ENCODE measurements at regions not wholly inside any gene's neighbourhood (a gene's known extent, or its start where the extent isn't known, plus 50 kb on each side); places are given as distances from the start of the nearest gene placed in this dataset.
"Not testable (repeated sequence)": the region's sequence is repeated elsewhere in the genome, so short reads cannot be mapped to it uniquely, and the experiment has no call there.

GRCh38 chr17:63267846-63268245 is 178.3 kb downstream of the CYB561 start:
- DNase-seq, result no peak

GRCh38 chr17:63268827-63269226 is 177.3 kb downstream of the CYB561 start:
- no peak for DNase-seq

- no peak for DNase-seq
These were observed 175.5 kb downstream of the CYB561 start for GRCh38 chr17:63270610-63271009.

- no peak for DNase-seq
These were observed 172.0 kb downstream of the CYB561 start for GRCh38 chr17:63274146-63274545.

GRCh38 chr17:63275318-63275970 is 170.7 kb downstream of the CYB561 start:
- DNase-seq, result peak; percentile 41 to 53

- peak; percentile 28 to 29 for DNase-seq
These were observed 169.9 kb downstream of the CYB561 start for GRCh38 chr17:63275971-63276745.

GRCh38 chr17:63276821-63277220 is 169.3 kb downstream of the CYB561 start:
- DNase-seq, result no peak

- no peak for DNase-seq
These were observed 168.5 kb downstream of the CYB561 start for GRCh38 chr17:63277629-63278028.

GRCh38 chr17:63278728-63279442 is 167.2 kb downstream of the CYB561 start:
- DNase-seq, result no peak

- DNase-seq, result no peak
These were observed 166.4 kb downstream of the CYB561 start for GRCh38 chr17:63279498-63280230.

GRCh38 chr17:63282455-63282854 is 163.7 kb downstream of the CYB561 start:
- no peak for DNase-seq

- DNase-seq, result no peak
These were observed 160.6 kb downstream of the CYB561 start for GRCh38 chr17:63285551-63285950.

- no peak for DNase-seq
These were observed 159.9 kb downstream of the CYB561 start for GRCh38 chr17:63286254-63286653.

GRCh38 chr17:63287006-63287405 is 159.1 kb downstream of the CYB561 start:
- not testable (repeated sequence) for DNase-seq

- DNase-seq, result no peak
These were observed 156.2 kb downstream of the CYB561 start for GRCh38 chr17:63289931-63290330.

- DNase-seq, result no peak
These were observed 155.8 kb downstream of the CYB561 start for GRCh38 chr17:63290351-63290750.

GRCh38 chr17:63290784-63291183 is 155.3 kb downstream of the CYB561 start:
- no peak for DNase-seq

GRCh38 chr17:63291258-63291657 is 154.8 kb downstream of the CYB561 start:
- DNase-seq, result no peak

- DNase-seq, result no peak
These were observed 153.7 kb downstream of the CYB561 start for GRCh38 chr17:63292421-63292820.

- DNase-seq, result no peak
These were observed 152.6 kb downstream of the CYB561 start for GRCh38 chr17:63293323-63294075.

- DNase-seq, result no peak
These were observed 151.3 kb downstream of the CYB561 start for GRCh38 chr17:63294776-63295175.

- DNase-seq, result no peak
These were observed 150.8 kb downstream of the CYB561 start for GRCh38 chr17:63295288-63295687.

Data from AML-193 (cell line).